GM23338 (cell line): ENCODE measurements at regions not wholly inside any gene's neighbourhood (a gene's known extent, or its start where the extent isn't known, plus 50 kb on each side); places are given as distances from the start of the nearest gene placed in this dataset.

Experiments
- CREB1 ChIP-seq: fragments of 250-450 bp; sonication (Bioruptor Pico); IDR thresholded peaks from 2 replicates; pipeline ENCODE4 v1.5.0; 2020; ENCODE audit warnings: low read depth, mild to moderate bottlenecking, moderate library complexity
- EZH2 ChIP-seq: fragments of 200-600 bp; sonication (generic); IDR thresholded peaks from one replicate; pipeline ENCODE4 v1.8.0; 2017; ENCODE audit warnings: antibody characterized with exemption, mild to moderate bottlenecking, low read depth; ENCODE audit not compliant: unreplicated experiment
- EZH2phosphoT487 ChIP-seq: fragments of 200-600 bp; sonication (generic); IDR thresholded peaks from one replicate; pipeline ENCODE4 v1.8.1; 2018; ENCODE audit warnings: antibody characterized with exemption; ENCODE audit not compliant: unreplicated experiment
- JUNB ChIP-seq: IDR thresholded peaks from one replicate; pipeline ENCODE4 v1.6.1; 2016; ENCODE audit warnings: antibody characterized with exemption; ENCODE audit not compliant: unreplicated experiment
- NANOG ChIP-seq: IDR thresholded peaks from 2 replicates; pipeline ENCODE4 v1.6.1; 2016; ENCODE audit warnings: antibody characterized with exemption, borderline replicate concordance
- POLR2AphosphoS5 ChIP-seq: IDR thresholded peaks from 2 replicates; pipeline ENCODE4 v1.6.1; 2016; ENCODE audit warnings: antibody characterized with exemption, low read depth
- ZNF114 ChIP-seq: fragments of 250-450 bp; sonication (Bioruptor Pico); IDR thresholded peaks from 2 replicates; pipeline ENCODE4 v1.5.0; 2020; ENCODE audit warnings: mild to moderate bottlenecking, moderate library complexity
- ZNF331 ChIP-seq: fragments of 250-450 bp; sonication (Bioruptor Pico); IDR thresholded peaks from 2 replicates; pipeline ENCODE4 v1.5.0; 2020; ENCODE audit warnings: low read depth, mild to moderate bottlenecking, moderate library complexity
- TF ChIP-seq, protein P1 (sequence below), 2 experiments: fragments of 200-600 bp in 1 of 2; sonication (generic) in 1 of 2; conservative IDR thresholded peaks; 2 replicates each; pipeline versions ENCODE4 v1.5.1 to v1.6.1; 2016 to 2017; ENCODE audit warnings: antibody characterized with exemption in 2 of 2, low read depth in 2 of 2, mild to moderate bottlenecking in 2 of 2, moderate library complexity in 1 of 2
- TF ChIP-seq, protein P2 (sequence below): IDR thresholded peaks from one replicate; pipeline ENCODE4 v1.6.1; 2018; ENCODE audit warnings: antibody characterized with exemption; ENCODE audit not compliant: unreplicated experiment
- TF ChIP-seq, protein P3 (sequence below): fragments of 250-450 bp; sonication (Bioruptor Pico); IDR thresholded peaks from 2 replicates; pipeline ENCODE4 v1.5.0; 2020; ENCODE audit warnings: mild to moderate bottlenecking, moderate library complexity

DNA sequence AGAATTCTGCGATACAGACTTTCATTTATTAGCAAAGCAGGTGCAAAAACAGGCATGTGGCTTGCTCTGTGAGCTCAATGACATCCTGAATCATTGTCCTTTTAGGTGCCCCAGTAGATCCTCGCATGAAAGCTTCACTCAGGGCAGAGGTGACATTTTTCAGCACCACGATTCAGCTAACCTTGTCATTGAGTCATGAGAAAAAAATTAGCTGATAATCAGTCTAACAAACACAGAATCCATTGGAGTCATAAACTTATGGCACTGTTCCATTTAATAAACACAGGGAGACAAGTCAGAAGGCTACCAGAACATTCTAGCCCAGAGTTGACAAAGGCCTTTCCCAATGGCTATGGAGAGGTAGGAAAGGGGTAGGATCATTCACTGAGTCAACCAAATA is 104.8 kb upstream of the RAD23B start:
- TF ChIP-seq, protein P1, sequence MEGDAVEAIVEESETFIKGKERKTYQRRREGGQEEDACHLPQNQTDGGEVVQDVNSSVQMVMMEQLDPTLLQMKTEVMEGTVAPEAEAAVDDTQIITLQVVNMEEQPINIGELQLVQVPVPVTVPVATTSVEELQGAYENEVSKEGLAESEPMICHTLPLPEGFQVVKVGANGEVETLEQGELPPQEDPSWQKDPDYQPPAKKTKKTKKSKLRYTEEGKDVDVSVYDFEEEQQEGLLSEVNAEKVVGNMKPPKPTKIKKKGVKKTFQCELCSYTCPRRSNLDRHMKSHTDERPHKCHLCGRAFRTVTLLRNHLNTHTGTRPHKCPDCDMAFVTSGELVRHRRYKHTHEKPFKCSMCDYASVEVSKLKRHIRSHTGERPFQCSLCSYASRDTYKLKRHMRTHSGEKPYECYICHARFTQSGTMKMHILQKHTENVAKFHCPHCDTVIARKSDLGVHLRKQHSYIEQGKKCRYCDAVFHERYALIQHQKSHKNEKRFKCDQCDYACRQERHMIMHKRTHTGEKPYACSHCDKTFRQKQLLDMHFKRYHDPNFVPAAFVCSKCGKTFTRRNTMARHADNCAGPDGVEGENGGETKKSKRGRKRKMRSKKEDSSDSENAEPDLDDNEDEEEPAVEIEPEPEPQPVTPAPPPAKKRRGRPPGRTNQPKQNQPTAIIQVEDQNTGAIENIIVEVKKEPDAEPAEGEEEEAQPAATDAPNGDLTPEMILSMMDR (conservative IDR thresholded peaks at IDR 0.05; ENCODE audit: low read depth in 2 of 2): no peak
- TF ChIP-seq EZH2phosphoT487 (no peak), JUNB (no peak), CREB1 (CRISPR knock-in tag) (no peak), ZNF114 (CRISPR knock-in tag) (no peak), ZNF331 (CRISPR knock-in tag) (no peak), EZH2 (no peak), POLR2AphosphoS5 (no peak), NANOG (no peak)
- TF ChIP-seq, protein P2, sequence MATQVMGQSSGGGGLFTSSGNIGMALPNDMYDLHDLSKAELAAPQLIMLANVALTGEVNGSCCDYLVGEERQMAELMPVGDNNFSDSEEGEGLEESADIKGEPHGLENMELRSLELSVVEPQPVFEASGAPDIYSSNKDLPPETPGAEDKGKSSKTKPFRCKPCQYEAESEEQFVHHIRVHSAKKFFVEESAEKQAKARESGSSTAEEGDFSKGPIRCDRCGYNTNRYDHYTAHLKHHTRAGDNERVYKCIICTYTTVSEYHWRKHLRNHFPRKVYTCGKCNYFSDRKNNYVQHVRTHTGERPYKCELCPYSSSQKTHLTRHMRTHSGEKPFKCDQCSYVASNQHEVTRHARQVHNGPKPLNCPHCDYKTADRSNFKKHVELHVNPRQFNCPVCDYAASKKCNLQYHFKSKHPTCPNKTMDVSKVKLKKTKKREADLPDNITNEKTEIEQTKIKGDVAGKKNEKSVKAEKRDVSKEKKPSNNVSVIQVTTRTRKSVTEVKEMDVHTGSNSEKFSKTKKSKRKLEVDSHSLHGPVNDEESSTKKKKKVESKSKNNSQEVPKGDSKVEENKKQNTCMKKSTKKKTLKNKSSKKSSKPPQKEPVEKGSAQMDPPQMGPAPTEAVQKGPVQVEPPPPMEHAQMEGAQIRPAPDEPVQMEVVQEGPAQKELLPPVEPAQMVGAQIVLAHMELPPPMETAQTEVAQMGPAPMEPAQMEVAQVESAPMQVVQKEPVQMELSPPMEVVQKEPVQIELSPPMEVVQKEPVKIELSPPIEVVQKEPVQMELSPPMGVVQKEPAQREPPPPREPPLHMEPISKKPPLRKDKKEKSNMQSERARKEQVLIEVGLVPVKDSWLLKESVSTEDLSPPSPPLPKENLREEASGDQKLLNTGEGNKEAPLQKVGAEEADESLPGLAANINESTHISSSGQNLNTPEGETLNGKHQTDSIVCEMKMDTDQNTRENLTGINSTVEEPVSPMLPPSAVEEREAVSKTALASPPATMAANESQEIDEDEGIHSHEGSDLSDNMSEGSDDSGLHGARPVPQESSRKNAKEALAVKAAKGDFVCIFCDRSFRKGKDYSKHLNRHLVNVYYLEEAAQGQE: no peak
- TF ChIP-seq, protein P3, sequence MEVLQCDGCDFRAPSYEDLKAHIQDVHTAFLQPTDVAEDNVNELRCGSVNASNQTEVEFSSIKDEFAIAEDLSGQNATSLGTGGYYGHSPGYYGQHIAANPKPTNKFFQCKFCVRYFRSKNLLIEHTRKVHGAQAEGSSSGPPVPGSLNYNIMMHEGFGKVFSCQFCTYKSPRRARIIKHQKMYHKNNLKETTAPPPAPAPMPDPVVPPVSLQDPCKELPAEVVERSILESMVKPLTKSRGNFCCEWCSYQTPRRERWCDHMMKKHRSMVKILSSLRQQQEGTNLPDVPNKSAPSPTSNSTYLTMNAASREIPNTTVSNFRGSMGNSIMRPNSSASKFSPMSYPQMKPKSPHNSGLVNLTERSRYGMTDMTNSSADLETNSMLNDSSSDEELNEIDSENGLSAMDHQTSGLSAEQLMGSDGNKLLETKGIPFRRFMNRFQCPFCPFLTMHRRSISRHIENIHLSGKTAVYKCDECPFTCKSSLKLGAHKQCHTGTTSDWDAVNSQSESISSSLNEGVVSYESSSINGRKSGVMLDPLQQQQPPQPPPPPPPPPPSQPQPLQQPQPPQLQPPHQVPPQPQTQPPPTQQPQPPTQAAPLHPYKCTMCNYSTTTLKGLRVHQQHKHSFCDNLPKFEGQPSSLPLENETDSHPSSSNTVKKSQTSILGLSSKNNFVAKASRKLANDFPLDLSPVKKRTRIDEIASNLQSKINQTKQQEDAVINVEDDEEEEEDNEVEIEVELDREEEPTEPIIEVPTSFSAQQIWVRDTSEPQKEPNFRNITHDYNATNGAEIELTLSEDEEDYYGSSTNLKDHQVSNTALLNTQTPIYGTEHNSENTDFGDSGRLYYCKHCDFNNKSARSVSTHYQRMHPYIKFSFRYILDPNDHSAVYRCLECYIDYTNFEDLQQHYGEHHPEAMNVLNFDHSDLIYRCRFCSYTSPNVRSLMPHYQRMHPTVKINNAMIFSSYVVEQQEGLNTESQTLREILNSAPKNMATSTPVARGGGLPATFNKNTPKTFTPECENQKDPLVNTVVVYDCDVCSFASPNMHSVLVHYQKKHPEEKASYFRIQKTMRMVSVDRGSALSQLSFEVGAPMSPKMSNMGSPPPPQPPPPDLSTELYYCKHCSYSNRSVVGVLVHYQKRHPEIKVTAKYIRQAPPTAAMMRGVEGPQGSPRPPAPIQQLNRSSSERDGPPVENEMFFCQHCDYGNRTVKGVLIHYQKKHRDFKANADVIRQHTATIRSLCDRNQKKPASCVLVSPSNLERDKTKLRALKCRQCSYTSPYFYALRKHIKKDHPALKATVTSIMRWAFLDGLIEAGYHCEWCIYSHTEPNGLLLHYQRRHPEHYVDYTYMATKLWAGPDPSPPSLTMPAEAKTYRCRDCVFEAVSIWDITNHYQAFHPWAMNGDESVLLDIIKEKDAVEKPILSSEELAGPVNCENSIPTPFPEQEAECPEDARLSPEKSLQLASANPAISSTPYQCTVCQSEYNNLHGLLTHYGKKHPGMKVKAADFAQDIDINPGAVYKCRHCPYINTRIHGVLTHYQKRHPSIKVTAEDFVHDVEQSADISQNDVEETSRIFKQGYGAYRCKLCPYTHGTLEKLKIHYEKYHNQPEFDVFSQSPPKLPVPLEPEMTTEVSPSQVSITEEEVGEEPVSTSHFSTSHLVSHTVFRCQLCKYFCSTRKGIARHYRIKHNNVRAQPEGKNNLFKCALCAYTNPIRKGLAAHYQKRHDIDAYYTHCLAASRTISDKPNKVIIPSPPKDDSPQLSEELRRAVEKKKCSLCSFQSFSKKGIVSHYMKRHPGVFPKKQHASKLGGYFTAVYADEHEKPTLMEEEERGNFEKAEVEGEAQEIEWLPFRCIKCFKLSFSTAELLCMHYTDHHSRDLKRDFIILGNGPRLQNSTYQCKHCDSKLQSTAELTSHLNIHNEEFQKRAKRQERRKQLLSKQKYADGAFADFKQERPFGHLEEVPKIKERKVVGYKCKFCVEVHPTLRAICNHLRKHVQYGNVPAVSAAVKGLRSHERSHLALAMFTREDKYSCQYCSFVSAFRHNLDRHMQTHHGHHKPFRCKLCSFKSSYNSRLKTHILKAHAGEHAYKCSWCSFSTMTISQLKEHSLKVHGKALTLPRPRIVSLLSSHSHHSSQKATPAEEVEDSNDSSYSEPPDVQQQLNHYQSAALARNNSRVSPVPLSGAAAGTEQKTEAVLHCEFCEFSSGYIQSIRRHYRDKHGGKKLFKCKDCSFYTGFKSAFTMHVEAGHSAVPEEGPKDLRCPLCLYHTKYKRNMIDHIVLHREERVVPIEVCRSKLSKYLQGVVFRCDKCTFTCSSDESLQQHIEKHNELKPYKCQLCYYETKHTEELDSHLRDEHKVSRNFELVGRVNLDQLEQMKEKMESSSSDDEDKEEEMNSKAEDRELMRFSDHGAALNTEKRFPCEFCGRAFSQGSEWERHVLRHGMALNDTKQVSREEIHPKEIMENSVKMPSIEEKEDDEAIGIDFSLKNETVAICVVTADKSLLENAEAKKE (CRISPR knock-in tag): no peak
